ENCODE measurements at regions not wholly inside any gene's neighbourhood (a gene's known extent, or its start where the extent isn't known, plus 50 kb on each side); places are given as distances from the start of the nearest gene placed in this dataset.

DNA sequence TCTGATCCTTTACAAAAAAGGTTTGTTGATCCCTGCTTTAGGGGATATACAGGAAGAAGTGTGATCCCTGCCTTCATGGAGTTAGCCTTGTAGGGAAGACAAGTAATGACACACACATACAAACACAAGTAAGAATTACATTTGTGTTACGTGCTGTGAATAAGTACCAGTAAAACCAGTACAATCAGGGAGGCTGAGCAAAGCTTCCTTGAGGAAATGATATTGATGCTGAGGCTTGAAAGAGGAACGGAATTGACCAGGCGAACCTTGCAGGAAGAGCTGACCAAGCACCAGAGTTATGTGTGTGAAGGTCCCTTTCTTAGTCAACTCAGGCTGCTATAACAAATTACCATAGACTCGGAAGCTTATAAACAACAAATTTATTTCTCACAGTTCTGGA is 83.6 kb upstream of the CACUL1 start:
- no peak for FAIRE-seq

- FAIRE-seq: no peak
These were observed 84.6 kb upstream of the CACUL1 start for GRCh38 chr10:118839348-118839747.

DNA sequence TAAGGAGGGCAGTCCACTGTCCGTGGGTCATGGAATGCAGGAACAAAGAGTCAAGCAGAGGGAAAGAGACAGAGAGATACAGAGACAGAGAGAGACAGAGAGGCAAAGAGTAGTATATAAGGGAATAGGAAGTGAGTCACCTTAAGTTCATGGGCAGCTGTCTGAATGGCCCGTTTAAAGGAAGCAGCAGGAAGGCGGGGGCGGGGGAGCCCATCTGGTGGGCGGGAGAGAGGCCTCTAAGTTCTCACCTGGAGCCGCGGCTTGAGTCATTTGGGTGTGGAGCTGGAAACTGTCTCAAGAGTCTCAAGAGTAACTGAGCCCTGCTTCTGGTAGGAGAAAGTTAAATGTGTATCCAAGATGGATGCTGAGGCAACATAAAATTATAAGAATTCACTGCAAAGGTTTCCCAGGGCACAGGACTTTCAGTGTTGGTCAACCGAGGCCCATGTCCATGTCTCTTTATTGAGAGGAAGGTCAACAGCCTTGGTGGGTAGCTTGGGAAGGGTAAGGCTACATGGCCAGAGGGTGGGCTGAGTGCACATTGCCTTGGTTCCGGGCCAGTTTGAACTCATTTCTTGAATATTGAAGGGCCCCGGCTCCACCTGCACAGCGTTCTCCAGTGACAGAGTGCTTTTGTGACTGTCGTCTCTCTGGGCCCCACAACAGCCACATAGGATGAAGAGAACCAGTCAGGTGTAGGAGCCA is 85.5 kb upstream of the CACUL1 start:
- FAIRE-seq: no peak

GRCh38 chr10:118840776-118841468 is 86.2 kb upstream of the CACUL1 start:
- FAIRE-seq: no peak

DNA sequence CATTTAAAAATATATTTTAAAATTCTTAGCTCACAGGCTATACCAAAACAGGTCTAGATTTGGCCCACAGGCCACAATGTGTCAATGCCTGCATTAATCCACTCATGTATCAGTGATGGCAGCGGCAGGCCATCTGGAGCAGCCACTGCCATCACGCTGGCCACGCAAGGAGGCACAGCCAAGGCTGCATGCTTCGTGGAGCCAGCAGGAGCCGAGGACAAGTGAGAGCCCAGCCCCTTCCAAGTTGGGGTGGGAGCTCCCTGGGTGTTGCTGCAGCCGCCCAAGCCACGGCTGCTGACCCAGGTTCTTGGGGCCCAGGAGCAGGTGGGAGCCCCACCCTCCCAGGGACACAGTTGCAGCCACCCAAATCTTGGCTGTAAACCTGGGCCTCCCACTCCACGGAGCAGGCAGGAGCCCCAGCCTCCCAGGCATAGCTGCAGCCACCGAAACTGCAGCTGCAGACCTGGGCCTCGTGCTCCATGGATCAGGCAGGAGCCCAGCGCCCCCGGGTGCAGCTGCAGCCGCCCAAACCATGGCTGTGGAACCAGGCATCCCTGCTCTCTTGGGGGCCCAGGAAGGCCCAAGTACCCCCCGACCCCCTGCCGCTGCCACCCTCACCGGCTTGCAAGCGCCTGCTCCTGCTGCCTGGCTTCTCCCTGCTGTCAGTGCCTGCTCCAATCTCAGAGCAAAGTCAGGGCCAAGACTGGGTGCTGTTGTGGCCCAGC is 87.3 kb upstream of the CACUL1 start:
- no peak for FAIRE-seq

GRCh38 chr10:118842843-118843624 is 88.3 kb upstream of the CACUL1 start:
- no peak for FAIRE-seq

GRCh38 chr10:118843647-118844265 is 89.0 kb upstream of the CACUL1 start:
- FAIRE-seq: no peak

DNA sequence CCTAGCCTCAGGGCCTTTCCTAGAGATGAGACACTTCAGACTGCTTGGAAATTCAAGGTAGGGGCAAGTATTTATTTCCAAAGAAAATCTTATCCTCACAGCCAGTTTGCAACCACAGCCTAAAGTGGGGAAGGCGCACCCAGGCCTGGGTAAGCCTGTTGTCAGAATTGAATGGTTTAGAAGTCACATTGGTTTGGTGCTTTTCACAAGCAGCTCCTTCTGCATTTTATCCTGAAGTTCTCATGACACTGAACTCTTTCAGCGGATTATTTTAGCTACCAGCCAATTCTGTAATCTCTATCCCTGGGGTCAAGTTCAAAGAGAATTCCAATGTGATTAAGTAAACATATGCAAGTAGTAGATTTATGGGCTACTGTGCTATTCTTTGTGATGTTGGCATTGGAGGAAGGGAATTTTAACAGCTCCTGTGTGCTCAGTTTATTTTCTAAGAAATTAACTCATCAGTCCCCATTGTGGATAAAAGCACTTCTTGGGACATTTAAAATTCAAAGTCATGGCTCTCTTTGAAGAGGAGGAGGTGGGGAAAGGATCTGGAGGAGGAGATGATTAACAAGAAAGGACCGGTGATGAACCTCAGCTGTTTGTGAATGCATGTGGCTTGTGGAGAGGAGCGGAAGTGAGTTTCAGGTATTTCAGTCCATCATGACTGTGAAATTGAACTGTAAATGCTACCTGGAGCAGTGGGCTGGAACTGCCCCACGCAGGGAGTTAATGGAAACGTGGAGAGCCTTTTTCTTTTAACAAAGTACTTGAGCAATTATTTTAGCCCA is 90.2 kb upstream of the CACUL1 start:
- FAIRE-seq: no peak

DNA sequence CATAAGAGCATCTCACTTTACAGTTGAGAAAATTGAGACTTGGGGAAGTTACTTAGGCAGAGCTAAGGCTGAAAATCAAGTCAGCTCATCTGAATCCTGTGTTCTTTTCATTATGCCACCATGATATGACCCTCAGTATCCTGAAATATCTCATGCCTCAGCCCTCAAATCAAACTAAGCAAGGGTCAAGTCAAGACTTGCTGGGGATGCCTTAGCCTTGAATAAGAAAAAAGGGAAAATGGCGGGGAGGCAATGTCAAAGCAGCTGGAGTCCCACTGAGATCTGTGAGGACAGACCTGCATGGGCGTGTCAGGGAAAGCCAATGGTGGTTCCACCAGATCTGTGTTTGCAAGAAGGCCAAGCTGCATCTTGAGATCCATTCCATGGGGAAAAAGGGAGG is 91.0 kb upstream of the CACUL1 start:
- FAIRE-seq: no peak

DNA sequence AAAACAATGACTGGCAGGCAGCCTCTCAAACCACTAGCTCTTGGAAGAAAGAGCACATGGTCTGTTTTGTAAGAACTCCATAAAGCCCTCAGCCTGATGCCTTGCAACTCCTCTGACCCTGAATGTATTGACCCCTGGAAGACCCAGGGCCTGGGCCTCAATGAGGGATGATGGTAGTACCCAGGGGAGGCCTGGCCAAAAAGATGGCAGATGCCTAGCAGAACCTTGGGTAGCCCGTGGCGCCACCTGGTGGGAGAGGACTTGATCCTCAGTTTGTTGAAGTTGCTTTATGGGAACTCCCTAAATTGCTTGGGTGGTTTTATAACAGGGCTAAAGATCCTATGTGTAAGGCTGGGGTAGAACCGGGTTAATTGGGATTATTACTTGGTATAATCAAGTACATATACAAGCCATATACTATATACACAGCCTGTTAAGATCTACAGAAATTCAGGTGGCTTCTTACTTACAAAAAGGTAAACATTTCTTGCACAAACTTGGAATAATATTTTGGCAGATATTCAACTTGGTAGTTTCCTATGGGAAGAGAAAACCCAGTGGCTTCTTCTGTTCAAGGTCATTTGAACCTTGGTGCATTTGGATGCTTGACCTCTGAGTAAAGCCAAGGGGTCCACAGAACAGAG is 95.8 kb upstream of the CACUL1 start:
- peak; percentile 6 for FAIRE-seq

GRCh38 chr10:118851062-118852035 is 96.6 kb upstream of the CACUL1 start:
- FAIRE-seq: no peak

GRCh38 chr10:118853916-118854315 is 99.1 kb upstream of the CACUL1 start:
- no peak for FAIRE-seq

- FAIRE-seq: no peak
These were observed 101.3 kb upstream of the CACUL1 start for GRCh38 chr10:118856106-118856505.

GRCh38 chr10:118865998-118866693 is 111.4 kb upstream of the CACUL1 start:
- no peak for FAIRE-seq

DNA sequence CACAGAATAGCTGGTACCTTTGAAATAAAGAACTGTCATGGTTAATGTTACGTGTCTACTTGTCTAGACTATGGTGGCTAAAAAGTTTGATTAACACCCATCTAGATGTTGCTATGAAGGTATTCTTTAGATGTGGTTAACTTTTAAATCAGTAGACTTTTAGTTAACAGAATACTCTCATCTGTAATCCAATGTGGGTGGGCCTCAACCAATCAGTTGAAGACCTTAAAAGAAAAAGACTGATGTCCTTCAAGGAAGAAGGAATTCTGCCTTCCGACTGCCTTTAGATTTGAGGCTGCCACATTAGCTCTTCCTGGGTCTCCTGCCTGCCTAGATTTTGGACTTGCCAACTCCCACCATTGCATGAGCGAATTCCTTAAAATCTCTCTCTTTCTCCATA is 113.0 kb upstream of the CACUL1 start:
- FAIRE-seq: no peak

GRCh38 chr10:118868589-118868988 is 113.8 kb upstream of the CACUL1 start:
- FAIRE-seq: no peak

DNA sequence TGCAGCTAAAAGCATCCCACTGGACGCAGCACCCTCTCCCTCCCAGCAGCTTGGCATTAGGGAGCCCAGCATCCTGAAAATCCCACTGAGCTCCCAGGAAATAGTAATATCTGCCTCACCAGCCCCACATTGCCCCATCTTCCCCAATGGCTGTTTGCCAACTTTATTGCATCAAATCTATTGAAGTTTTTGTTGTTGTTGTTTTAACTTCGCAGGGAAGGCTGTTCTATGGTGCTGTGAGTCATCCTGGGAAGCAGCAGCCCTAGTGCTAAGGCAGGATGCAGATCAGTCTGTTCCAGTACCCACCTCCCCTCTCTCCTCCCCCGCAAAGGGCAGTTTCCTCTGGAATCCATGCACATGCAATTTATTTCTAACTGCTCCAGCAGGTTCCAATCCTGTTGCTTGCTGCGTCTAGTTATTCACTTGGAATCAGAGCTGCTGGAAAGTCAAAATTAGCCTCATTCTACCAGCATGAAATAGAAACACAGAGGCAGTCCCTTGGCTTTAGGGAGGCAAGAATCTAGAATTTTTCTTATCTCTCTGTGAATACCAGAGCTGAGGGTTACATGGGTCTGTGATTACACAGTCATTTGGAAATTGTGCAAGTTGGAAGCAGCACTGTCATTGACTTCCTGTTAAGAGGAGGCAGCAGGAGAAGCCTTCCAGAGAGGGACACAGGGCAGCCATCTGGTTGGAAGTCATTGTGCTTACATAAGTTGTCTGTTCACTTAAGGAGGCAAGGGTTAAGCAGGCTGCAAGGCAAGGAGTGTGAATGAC is 115.9 kb upstream of the CACUL1 start:
- FAIRE-seq: no peak

DNA sequence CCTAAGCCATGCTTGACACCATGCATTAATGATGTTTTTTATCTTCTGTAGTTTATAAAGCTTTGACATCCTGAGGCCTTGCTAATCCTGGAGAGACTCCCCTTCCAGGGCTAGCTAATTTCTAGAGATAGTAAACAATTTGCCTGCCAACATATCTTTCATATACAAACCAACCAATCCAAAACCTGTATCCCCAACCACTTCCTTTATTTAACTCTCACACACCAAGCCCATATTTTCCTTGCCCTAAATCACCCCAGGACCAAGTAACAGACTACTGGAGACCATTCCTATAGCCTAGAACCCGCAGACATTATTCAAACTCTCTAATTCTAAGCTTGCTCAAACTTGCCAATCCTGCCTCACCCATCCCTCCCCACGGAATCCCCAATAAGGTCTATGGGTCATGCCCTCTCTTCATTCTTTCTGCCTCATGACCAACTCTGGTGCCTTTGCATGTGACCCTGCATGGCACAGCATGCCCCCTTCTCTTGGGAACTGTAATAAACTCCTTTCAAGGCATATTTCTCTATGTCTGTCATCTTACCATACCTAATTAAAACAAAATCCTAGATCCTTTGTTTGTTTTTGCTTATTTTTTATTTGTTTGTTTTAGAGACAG is 116.6 kb upstream of the CACUL1 start:
- FAIRE-seq: no peak

Data from G401.6 (cell line).